Lower leg skin (tissue), 3 donors: ENCODE measurements at regions not wholly inside any gene's neighbourhood (a gene's known extent, or its start where the extent isn't known, plus 50 kb on each side); places are given as distances from the start of the nearest gene placed in this dataset.

Source experiments
- POLR2A ChIP-seq, 2 donors: fragments of 450-650 bp; IDR thresholded peaks; one replicate each; pipeline ENCODE4 v1.6.1; 2016 to 2017; ENCODE audit warnings: antibody characterized with exemption in 2 of 2, mild to moderate bottlenecking in 1 of 2, moderate library complexity in 1 of 2
- TF ChIP-seq, protein P1 (sequence below), 3 donors: fragments of 450-650 bp; IDR thresholded peaks; one replicate each; pipeline ENCODE4 v1.5.1; 2016; ENCODE audit warnings: antibody characterized with exemption in 3 of 3, mild to moderate bottlenecking in 3 of 3, moderate library complexity in 2 of 3

DNA sequence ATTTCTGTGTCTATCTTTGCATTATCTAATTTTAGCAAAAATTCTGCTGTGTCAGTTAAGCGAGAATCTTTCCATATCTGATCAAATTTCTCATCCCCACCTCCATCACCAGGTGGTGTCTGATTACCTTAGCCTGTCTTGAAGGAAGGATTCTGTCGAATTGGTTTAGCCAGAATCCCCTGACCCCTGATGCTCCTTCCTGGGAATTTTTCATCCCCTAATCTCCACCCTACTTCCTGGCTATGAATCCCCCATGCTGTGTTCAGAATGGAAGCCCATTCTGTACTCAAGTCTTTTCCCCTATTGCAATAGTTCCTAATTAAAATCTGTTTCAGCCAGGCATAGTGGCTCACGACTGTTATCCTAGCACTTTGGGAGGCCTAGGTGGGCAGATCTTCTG is 216.1 kb downstream of the SKIDA1 start:
- no peak for TF ChIP-seq POLR2A (IDR thresholded peaks at IDR 0.05)
- TF ChIP-seq, protein P1, sequence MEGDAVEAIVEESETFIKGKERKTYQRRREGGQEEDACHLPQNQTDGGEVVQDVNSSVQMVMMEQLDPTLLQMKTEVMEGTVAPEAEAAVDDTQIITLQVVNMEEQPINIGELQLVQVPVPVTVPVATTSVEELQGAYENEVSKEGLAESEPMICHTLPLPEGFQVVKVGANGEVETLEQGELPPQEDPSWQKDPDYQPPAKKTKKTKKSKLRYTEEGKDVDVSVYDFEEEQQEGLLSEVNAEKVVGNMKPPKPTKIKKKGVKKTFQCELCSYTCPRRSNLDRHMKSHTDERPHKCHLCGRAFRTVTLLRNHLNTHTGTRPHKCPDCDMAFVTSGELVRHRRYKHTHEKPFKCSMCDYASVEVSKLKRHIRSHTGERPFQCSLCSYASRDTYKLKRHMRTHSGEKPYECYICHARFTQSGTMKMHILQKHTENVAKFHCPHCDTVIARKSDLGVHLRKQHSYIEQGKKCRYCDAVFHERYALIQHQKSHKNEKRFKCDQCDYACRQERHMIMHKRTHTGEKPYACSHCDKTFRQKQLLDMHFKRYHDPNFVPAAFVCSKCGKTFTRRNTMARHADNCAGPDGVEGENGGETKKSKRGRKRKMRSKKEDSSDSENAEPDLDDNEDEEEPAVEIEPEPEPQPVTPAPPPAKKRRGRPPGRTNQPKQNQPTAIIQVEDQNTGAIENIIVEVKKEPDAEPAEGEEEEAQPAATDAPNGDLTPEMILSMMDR (IDR thresholded peaks at IDR 0.05), result no peak
